Heart right ventricle (tissue), 16 donors: ENCODE measurements at regions not wholly inside any gene's neighbourhood (a gene's known extent, or its start where the extent isn't known, plus 50 kb on each side); places are given as distances from the start of the nearest gene placed in this dataset.

Source experiments
- ATAC-seq, 8 donors: fragments of 200-7000 bp; cut with Tn5 transposase; one replicate each; pipeline ENCODE4 v1.9.1; 2020; ENCODE audit warnings: mild to moderate bottlenecking in 8 of 8, moderate library complexity in 8 of 8, moderate number of reproducible peaks in 1 of 8
- DNase-seq, 2 donors: peaks; one replicate each; pipeline ENCODE4 v3.0.0-alpha.2; 2020
- H3K27ac ChIP-seq, 10 donors: fragments of 200-600 bp; sonication (generic) in 2 of 10; one replicate each; pipeline versions ENCODE4 v1.5.0 to v1.8.0; 2020 to 2022; ENCODE audit warnings: mild to moderate bottlenecking in 3 of 10
- H3K27me3 ChIP-seq, 7 donors: fragments of 200-600 bp; one replicate each; pipeline ENCODE4 v1.8.0; 2021 to 2022; ENCODE audit warnings: mild to moderate bottlenecking in 2 of 7
- H3K36me3 ChIP-seq, 9 donors: fragments of 200-600 bp; sonication (generic) in 1 of 9; one replicate each; pipeline versions ENCODE4 v1.5.0 to v1.8.0; 2020 to 2022; ENCODE audit warnings: mild to moderate bottlenecking in 2 of 9
- H3K4me1 ChIP-seq, 9 donors: fragments of 200-600 bp; sonication (generic) in 1 of 9; one replicate each; pipeline versions ENCODE4 v1.5.0 to v1.8.0; 2020 to 2022; ENCODE audit warnings: mild to moderate bottlenecking in 4 of 9
- H3K4me3 ChIP-seq, 10 donors: fragments of 200-600 bp; sonication (generic) in 2 of 10; one replicate each; pipeline versions ENCODE4 v1.5.0 to v1.8.0; 2020 to 2022; ENCODE audit warnings: mild to moderate bottlenecking in 7 of 10, moderate library complexity in 2 of 10
- H3K9me3 ChIP-seq, 11 donors: fragments of 200-600 bp in 10 of 11; sonication (generic) in 2 of 11; one replicate each; pipeline versions ENCODE4 v1.5.0 to v1.8.0; 2013 to 2022; ENCODE audit warnings: mild to moderate bottlenecking in 2 of 11, control low read depth in 1 of 11, moderate library complexity in 1 of 11
- WGBS, 2 donors: extraction: QIAGEN DNeasy Blood & Tissue Kit; methylation state at CpG; one replicate each; pipeline ENCODE4 v1.1.7; 2013; ENCODE audit warnings: inconsistent platforms in 1 of 2; 5-methylcytosine and 5-hydroxymethylcytosine counted together
- intact Hi-C, 10 donors: fragments of 100-400 bp; cut with DNase I; formaldehyde crosslinking; loops; one replicate each; pipeline versions ENCODE4 v1.11.1 to v1.14.2; 2022
- TF ChIP-seq, protein P1 (sequence below), 9 donors: fragments of 200-600 bp; sonication (generic) in 2 of 9; IDR thresholded peaks; one replicate each; pipeline versions ENCODE4 v1.5.0 to v1.8.0; 2021 to 2022; ENCODE audit warnings: antibody characterized with exemption in 9 of 9, mild to moderate bottlenecking in 5 of 9, moderate library complexity in 1 of 9
- donor health status: Arrhythmogenic right ventricular cardiomyopathy.
- donor health status: ischemic (EF 13 %, LVEDD 7.1; RV severe dilation, severe dysfunction).
- donor health status: healthy with polysubstance abuse.
- donor health status: DM: no; HTN: yes; CAD: no.
- donor health status: DM: no; HTN: no; CAD: no.
- donor health status: ischemic (EF 25% LVEDD 6.9; RV normal size, moderate dysfunction).
- donor health status: ischemic (EF 25% LVEDD 5.7; RV mildly dilated, moderate dysfunction).
- donor health status: healthy.
- donor health status: DM: yes; HTN: yes; CAD: no.
- donor health status: Ischemic cardiomyopathy.
- donor health status: ischemic (EF 35%, LVEDD 5.7; RV mildly dilated, moderate dysfunction).
- donor health status: nonischemic (EF 11% LVEDD 7.7; RV severe dilation, severe dysfunction).
- donor health status: DM: yes; HTN: yes; CAD: no.
- donor health status: PGD.
- donor health status: ischemic (EF 29% LVEDD 5.4; RV normal size, mild dysfunction).
- donor health status: nonischemic (EF 23%, LVEDD 6.1; RV moderate dilation, normal function).

DNA sequence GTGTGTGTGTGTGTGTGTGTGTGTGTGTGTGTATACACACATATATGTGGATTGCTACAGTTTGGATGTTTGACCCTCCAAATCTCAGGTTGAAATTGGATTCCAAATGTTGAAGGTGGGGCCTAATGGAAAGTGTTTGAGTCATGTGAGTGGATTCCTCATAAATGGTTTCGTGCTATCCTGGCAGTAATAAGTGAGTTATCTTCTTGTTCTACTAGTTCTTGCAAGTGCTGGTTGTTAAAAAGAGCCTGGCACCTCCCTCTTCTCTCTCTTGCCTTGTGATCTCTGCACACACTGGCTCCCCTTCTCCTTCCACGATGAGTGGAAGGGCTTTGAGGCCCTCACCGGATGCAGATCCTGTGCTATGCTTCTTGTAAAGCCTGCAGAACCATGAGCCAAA lies 344.1 kb downstream of the SH2D1A start:
- no peak overlapping the region for H3K27ac ChIP-seq
- DNase-seq: no peak
- 72 to 82% methylated on average over 2 to 3 of the region's 3 CpGs for WGBS, 2 donors
- ATAC-seq: no peak
- H3K27me3 ChIP-seq: no peaks in the 10 kb centered on the region
- no peaks in the 10 kb centered on the region for H3K36me3 ChIP-seq
- H3K9me3 ChIP-seq: peaks cover 0 to 8% (median 0%) of the 10 kb centered on the region in 11 donors
- TF ChIP-seq, protein P1, sequence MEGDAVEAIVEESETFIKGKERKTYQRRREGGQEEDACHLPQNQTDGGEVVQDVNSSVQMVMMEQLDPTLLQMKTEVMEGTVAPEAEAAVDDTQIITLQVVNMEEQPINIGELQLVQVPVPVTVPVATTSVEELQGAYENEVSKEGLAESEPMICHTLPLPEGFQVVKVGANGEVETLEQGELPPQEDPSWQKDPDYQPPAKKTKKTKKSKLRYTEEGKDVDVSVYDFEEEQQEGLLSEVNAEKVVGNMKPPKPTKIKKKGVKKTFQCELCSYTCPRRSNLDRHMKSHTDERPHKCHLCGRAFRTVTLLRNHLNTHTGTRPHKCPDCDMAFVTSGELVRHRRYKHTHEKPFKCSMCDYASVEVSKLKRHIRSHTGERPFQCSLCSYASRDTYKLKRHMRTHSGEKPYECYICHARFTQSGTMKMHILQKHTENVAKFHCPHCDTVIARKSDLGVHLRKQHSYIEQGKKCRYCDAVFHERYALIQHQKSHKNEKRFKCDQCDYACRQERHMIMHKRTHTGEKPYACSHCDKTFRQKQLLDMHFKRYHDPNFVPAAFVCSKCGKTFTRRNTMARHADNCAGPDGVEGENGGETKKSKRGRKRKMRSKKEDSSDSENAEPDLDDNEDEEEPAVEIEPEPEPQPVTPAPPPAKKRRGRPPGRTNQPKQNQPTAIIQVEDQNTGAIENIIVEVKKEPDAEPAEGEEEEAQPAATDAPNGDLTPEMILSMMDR (IDR thresholded peaks at IDR 0.05): no peak
- no peaks in the 10 kb centered on the region for H3K4me1 ChIP-seq
- intact Hi-C loops: no loop called here
- H3K4me3 ChIP-seq: no peak overlapping the region

DNA sequence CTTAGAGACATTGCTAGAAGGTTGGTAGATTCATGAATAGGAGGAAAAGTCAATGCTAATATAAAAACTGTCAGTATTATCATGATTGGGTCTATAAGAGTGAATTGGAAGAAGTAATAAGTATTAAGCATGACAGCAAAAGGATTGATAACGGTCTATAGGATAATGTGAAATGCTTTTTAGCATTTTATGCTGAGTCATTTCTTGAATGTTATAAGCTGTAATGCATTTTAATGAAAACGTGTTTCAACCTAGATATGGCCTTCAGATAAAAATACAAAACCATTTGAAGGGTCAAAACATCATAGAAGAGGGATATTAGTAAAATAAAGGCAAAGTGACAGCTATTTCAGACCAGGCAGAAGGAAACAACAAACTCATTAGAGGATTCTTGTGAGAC lies 353.5 kb downstream of the SH2D1A start:
- Histone ChIP-seq H3K27ac (no peak overlapping the region), H3K36me3 (no peaks in the 10 kb centered on the region), H3K27me3 (no peaks in the 10 kb centered on the region), H3K4me1 (no peaks in the 10 kb centered on the region), H3K4me3 (no peak overlapping the region), H3K9me3 (no peaks in the 10 kb centered on the region)
- 51 to 54% methylated on average over 2 of the region's 2 CpGs for WGBS, 2 donors
- TF ChIP-seq, protein P1 (IDR thresholded peaks at IDR 0.05): no peak
- DNase-seq: no peak
- intact Hi-C loops: no loop called here
- ATAC-seq: no peak

DNA sequence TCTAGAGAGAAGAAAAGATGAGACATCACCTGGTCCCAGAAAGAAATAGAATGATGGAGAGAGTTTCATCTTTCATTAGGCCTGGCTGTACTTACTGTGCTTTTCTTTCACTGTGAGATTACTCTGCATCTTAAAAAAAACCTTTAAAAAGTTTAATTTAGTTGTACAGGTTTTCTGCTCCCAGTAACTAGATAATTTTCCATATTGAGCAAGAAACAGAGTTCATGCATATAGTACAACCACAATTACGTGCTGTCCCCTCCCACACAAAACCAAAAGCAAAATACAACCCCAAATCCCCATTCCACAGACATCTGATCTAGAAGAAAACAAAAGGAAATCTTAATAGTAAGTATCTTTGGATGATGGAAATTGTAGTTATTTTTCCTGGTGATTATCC lies 371.2 kb downstream of the SH2D1A start:
- ATAC-seq: no peak
- no peaks in the 10 kb centered on the region for H3K36me3 ChIP-seq
- H3K9me3 ChIP-seq: no peaks in the 10 kb centered on the region
- no peak for DNase-seq
- intact Hi-C loops: no loop called here
- TF ChIP-seq, protein P1 (IDR thresholded peaks at IDR 0.05): no peak
- no peaks in the 10 kb centered on the region for H3K4me1 ChIP-seq
- no peak overlapping the region for H3K27ac ChIP-seq
- no peak overlapping the region for H3K4me3 ChIP-seq
- no peaks in the 10 kb centered on the region for H3K27me3 ChIP-seq
- 69 to 72% methylated on average over 1 of the region's 1 CpG for WGBS, 2 donors

DNA sequence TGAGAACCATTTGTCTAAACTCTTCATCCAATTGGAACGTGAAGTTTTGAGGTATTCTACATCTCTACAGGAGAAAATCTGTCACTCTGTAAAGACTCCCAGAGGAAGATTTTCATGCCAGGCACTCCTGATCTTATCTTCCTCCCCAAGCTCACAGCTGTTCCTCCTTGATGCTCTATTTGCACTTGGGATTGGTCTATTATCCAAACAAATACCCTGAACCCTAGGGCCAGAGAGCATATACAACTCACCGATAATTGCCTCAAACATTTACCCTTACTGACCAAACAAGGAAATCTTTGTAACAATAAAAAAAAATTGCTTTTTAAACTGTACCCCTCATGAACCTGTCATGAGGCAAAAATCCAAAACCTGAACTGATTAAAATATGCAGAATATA lies 372.7 kb downstream of the SH2D1A start:
- H3K4me3 ChIP-seq: no peak overlapping the region
- TF ChIP-seq, protein P1 (IDR thresholded peaks at IDR 0.05): no peak
- no peaks in the 10 kb centered on the region for H3K36me3 ChIP-seq
- intact Hi-C loops: no loop called here
- 33% methylated on average over 2 of the region's 2 CpGs for WGBS, 2 donors
- no peaks in the 10 kb centered on the region for H3K9me3 ChIP-seq
- H3K27me3 ChIP-seq: no peaks in the 10 kb centered on the region
- no peak for ATAC-seq
- no peak for DNase-seq
- no peak overlapping the region for H3K27ac ChIP-seq
- no peaks in the 10 kb centered on the region for H3K4me1 ChIP-seq

DNA sequence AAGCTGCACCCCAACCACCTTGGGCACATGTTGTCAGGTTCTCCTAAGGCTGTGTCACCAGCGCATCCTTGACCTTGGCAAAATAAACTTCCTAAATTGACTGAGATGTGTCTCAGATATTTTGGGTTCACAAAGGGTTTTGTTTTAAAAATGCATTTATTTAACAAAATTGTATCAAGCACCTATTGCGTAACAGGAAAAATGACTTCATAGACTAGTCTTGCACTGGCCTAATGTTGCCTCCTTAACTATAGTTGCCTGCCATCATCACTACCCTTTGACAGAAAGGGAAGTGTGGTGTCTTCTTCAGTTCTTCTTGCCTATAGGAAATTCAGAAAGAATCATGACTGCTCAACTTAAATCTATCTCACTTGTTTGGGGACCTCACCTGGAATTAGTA lies 374.2 kb downstream of the SH2D1A start:
- no peak overlapping the region for H3K27ac ChIP-seq
- DNase-seq (no peak), ATAC-seq (no peak)
- H3K4me3 ChIP-seq: no peak overlapping the region
- no peaks in the 10 kb centered on the region for H3K9me3 ChIP-seq
- intact Hi-C loops: no loop called here
- no peaks in the 10 kb centered on the region for H3K4me1 ChIP-seq
- TF ChIP-seq, protein P1 (IDR thresholded peaks at IDR 0.05): no peak
- no peaks in the 10 kb centered on the region for H3K27me3 ChIP-seq
- H3K36me3 ChIP-seq: no peaks in the 10 kb centered on the region
- 94 to 100% methylated on average over 2 of the region's 2 CpGs for WGBS, 2 donors
